Calu3 (cell line): ENCODE measurements at regions not wholly inside any gene's neighbourhood (a gene's known extent, or its start where the extent isn't known, plus 50 kb on each side); places are given as distances from the start of the nearest gene placed in this dataset.

Experiments
- BruUV-seq: library from RNA; stranded (reverse); fragments of 400-500 nt; replicated peaks from 2 replicates; lab custom pipeline; 2021; lab: Mats Ljungman, UMichigan
- CTCF ChIA-PET: fragments of 300-600 bp; sonication (Branson Sonifier 250); formaldehyde crosslinking; loops from one replicate; lab custom pipeline; 2022; ENCODE audit warnings: antibody characterized with exemption; lab: Charles Lee
- DNase-seq: peaks from one replicate; pipeline ENCODE4 v3.0.0; 2022
- H3K27ac Mint-ChIP-seq: one replicate; pipeline ENCODE4 v1.8.0; 2022; ENCODE audit warnings: mixed read lengths; ENCODE audit not compliant: unreplicated experiment
- H3K27me3 Mint-ChIP-seq: one replicate; pipeline ENCODE4 v1.8.0; 2022; ENCODE audit warnings: mixed read lengths; ENCODE audit not compliant: unreplicated experiment
- H3K36me3 Mint-ChIP-seq: one replicate; pipeline ENCODE4 v1.8.0; 2022; ENCODE audit warnings: mild to moderate bottlenecking, moderate library complexity, mixed read lengths; ENCODE audit not compliant: insufficient read depth, unreplicated experiment
- H3K4me1 Mint-ChIP-seq: one replicate; pipeline ENCODE4 v1.8.0; 2022; ENCODE audit warnings: mild to moderate bottlenecking, low read depth, mixed read lengths; ENCODE audit not compliant: unreplicated experiment
- H3K4me3 Mint-ChIP-seq: one replicate; pipeline ENCODE4 v1.8.0; 2022; ENCODE audit warnings: mild to moderate bottlenecking, low read depth, moderate library complexity, mixed read lengths; ENCODE audit not compliant: unreplicated experiment
- H3K9me3 Mint-ChIP-seq: one replicate; pipeline ENCODE4 v1.8.0; 2022; ENCODE audit warnings: low read depth, mixed read lengths; ENCODE audit not compliant: unreplicated experiment
- CTCF ChIP-seq: fragments of 200-600 bp; IDR thresholded peaks from one replicate; pipeline ENCODE4 v1.8.0; 2022; ENCODE audit warnings: antibody characterized with exemption; ENCODE audit not compliant: unreplicated experiment
- intact Hi-C: fragments of 100-400 bp; cut with micrococcal nuclease; formaldehyde crosslinking; loops from one replicate; pipeline ENCODE4 v1.10.0; 2022; ENCODE audit not compliant: unreplicated experiment

- no peak for DNase-seq
- H3K27me3 Mint-ChIP-seq, result no peaks in the 10 kb centered on the region
- no peak overlapping the region for H3K4me3 Mint-ChIP-seq
- H3K36me3 Mint-ChIP-seq, result no peaks in the 10 kb centered on the region
- no peak for TF ChIP-seq CTCF
- H3K9me3 Mint-ChIP-seq, result peaks cover 6% of the 10 kb centered on the region
- H3K27ac Mint-ChIP-seq, result no peak overlapping the region
- intact Hi-C loops, result no loop called here
- BruUV-seq, result no TSS peak
- no peaks in the 10 kb centered on the region for H3K4me1 Mint-ChIP-seq
- CTCF ChIA-PET, result no interaction called here
These were observed 342.2 kb downstream of the ATP23 start for GRCh38 chr12:58283553-58283952.

DNA sequence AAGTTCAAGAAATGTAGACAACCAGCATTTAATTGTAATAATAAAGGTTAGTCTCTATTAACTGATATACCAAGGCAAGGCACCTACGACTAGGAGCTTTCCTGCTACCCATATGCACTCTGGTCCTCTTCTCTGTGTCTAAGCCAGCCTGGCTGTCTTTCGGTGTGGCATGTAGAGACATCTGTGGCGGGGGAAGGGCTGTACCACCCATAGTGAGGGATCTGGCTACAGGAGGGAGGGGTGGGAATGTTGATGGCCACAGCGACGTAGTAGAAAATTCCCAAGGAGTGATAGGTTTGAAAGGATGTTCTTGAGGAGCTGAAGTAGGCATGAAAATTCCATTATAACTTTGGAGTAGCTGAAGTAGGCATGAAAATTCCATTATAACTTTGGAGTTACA is 344.2 kb downstream of the ATP23 start:
- CTCF ChIA-PET, result no interaction called here
- TF ChIP-seq CTCF, result no peak
- Mint-ChIP-seq H3K27me3 (no peaks in the 10 kb centered on the region), H3K9me3 (peaks cover 8% of the 10 kb centered on the region), H3K27ac (no peak overlapping the region), H3K36me3 (no peaks in the 10 kb centered on the region), H3K4me1 (no peaks in the 10 kb centered on the region), H3K4me3 (no peak overlapping the region)
- no peak for DNase-seq
- no TSS peak for BruUV-seq
- intact Hi-C loops, result no loop called here

GRCh38 chr12:58286353-58286752 is 345.0 kb downstream of the ATP23 start:
- no peak for DNase-seq
- H3K27ac Mint-ChIP-seq, result no peak overlapping the region
- no peak overlapping the region for H3K4me3 Mint-ChIP-seq
- no peak for TF ChIP-seq CTCF
- no peaks in the 10 kb centered on the region for H3K4me1 Mint-ChIP-seq
- CTCF ChIA-PET, result no interaction called here
- H3K27me3 Mint-ChIP-seq, result no peaks in the 10 kb centered on the region
- BruUV-seq, result no TSS peak
- no peaks in the 10 kb centered on the region for H3K36me3 Mint-ChIP-seq
- H3K9me3 Mint-ChIP-seq, result peaks cover 8% of the 10 kb centered on the region
- intact Hi-C loops, result no loop called here

DNA sequence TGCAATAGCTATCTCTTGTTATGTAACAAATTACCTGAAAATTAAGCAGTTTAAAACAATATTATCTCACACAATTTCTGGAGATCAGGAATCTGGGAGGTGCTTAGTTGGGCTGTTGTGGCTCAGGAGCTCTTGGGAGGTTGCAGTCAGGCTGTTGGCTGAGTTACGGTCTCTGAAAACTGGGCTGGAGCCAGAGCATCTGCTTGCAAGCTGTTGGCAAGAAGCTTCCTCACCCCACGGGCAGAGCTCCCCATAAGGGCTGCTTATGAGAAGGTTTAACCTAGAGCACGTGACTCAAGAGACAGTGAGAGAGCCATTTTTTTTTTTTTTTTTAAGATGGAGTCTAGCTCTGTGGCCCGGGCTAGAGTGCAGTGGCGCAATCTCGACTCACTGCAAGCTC is 346.8 kb downstream of the ATP23 start:
- Mint-ChIP-seq H3K36me3 (no peaks in the 10 kb centered on the region), H3K9me3 (peaks cover 6% of the 10 kb centered on the region)

More for the DNA sequence above, 346.8 kb downstream of the ATP23 start:
- Mint-ChIP-seq H3K27me3 (no peaks in the 10 kb centered on the region), H3K27ac (no peak overlapping the region), H3K4me3 (no peak overlapping the region), H3K4me1 (no peaks in the 10 kb centered on the region)
- DNase-seq, result no peak
- CTCF ChIA-PET, result interaction anchor here (0.6 kb wide), 1 partner anchor 113 kb away, joined by 3 read pairs; no protein-coding TSS in a partner anchor
- intact Hi-C loops, result no loop called here
- no TSS peak for BruUV-seq
- TF ChIP-seq CTCF, result no peak
